GM12872 (cell line): ENCODE measurements at regions not wholly inside any gene's neighbourhood (a gene's known extent, or its start where the extent isn't known, plus 50 kb on each side); places are given as distances from the start of the nearest gene placed in this dataset.

Experiments used
- TF ChIP-seq, protein P1 (sequence below): IDR thresholded peaks from 3 replicates; pipeline ENCODE4 v1.5.1; 2011; ENCODE audit warnings: low read depth, mild to moderate bottlenecking, low read length, moderate library complexity; ENCODE audit not compliant: insufficient read depth

GRCh38 chr7:153398789-153399553 lies 639.4 kb downstream of the ACTR3B start:
- TF ChIP-seq, protein P1, sequence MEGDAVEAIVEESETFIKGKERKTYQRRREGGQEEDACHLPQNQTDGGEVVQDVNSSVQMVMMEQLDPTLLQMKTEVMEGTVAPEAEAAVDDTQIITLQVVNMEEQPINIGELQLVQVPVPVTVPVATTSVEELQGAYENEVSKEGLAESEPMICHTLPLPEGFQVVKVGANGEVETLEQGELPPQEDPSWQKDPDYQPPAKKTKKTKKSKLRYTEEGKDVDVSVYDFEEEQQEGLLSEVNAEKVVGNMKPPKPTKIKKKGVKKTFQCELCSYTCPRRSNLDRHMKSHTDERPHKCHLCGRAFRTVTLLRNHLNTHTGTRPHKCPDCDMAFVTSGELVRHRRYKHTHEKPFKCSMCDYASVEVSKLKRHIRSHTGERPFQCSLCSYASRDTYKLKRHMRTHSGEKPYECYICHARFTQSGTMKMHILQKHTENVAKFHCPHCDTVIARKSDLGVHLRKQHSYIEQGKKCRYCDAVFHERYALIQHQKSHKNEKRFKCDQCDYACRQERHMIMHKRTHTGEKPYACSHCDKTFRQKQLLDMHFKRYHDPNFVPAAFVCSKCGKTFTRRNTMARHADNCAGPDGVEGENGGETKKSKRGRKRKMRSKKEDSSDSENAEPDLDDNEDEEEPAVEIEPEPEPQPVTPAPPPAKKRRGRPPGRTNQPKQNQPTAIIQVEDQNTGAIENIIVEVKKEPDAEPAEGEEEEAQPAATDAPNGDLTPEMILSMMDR = no peak

DNA sequence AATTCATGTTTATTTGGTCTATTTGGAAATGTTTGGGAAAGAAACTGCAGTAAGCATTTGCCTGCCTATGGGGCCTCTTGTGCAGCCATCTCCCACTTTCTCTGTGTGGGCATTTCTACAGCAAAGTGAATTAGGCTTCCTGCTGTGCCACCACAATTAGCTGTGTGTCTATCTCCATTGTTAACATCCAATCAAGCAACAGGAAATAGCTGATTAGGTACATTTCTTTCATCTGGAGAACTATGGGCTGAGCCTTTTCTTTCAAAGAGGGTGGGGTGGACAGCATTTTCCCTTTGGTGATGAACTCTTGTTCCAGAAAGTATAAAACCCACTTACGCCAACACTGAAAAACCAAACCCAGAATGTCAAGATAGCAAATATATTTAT lies 640.0 kb downstream of the ACTR3B start:
- TF ChIP-seq, protein P1 = no peak

GRCh38 chr7:153400735-153401593 lies 641.4 kb downstream of the ACTR3B start:
- TF ChIP-seq, protein P1 = no peak

DNA sequence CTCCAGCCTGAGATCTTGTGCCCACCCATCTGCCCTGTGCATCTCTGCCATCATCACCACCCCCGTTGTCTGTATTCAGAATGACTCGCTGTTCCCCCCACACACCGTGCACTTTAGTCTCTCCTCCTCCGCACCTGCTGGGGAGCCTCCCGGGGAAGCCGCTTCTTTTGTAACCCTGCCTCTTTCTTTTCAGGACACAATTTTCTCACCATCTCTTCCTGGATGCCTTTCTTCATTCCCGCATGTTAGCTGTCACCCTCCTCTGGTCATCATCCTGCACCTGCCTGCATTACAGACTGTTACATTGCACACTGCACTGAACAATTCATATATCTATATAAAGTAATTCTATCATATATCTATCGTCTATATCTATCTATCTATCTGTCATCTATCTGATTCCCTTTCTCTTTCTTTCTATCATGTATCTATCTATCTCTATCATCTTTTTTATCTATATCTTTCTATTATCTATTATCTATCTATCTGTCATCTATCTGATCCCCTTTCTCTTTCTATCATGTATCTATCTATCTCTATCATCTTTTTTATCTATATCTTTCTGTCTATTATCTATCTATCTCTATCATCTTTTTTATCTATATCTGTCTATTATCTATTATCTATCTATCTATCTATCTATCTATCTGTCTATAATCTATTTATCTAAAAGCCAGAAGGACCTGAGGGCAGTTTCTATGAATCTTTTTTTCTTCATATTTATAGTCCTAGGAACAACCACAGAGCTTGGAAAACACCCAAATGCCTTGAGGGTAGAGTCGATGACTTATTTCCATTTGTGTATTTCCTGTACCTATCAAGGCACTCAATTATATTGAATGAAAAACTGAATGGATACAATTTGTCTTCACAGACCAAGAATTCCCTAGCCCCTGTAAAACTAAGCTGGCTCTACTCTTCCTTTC lies 642.5 kb downstream of the ACTR3B start:
- TF ChIP-seq, protein P1 = no peak

DNA sequence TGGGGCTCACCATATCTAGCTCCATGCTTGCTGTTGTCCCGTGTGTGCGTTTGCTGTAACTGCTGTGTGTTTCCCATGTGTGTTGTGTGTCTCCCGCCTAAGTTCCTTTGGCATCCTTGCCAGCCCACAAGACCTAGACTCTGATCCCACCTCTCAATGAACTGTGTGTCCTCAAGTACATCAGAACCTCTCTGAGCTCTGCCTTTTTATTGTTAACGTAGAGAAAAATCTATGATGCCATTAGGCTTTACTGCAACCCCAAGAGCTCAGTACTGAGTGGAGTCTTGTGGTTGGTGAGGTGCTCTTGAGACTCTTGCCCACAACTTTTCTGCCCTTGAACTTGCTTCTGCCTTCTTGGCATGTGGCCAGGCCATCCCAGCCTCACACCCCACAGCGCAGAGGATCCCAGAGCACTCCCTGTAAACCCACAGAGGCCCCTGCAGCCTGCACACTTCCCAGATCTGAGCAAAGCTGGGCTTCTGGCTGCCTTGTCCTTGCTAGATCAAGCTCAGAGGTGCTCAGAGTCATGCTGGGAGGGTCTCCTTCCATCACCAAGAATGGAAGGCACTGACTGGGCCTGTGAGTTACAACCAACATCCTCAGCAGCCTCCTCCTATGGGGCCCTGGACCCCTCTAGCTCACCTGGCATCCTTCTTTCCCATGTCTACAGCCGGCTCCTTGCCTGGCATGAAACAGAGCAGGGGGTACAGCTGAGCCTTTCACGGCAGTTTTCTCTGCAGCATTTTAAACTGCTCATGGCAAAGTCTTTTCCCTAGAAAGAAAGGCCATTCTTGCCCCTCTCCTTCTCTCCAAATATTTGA lies 643.4 kb downstream of the ACTR3B start:
- TF ChIP-seq, protein P1 = no peak

- TF ChIP-seq, protein P1 = no peak
These were observed 644.6 kb downstream of the ACTR3B start for GRCh38 chr7:153404124-153404523.
